CD4-positive, alpha-beta T cell (primary cell): ENCODE measurements at regions not wholly inside any gene's neighbourhood (a gene's known extent, or its start where the extent isn't known, plus 50 kb on each side); places are given as distances from the start of the nearest gene placed in this dataset.

Experiments
- ATAC-seq: fragments of 200-7000 bp; cut with Tn5 transposase; one replicate; pipeline ENCODE4 v1.10.0; 2022; ENCODE audit warnings: mild to moderate bottlenecking; ENCODE audit not compliant: poor library complexity
- CTCF ChIA-PET: fragments of 350-600 bp; sonication (Branson Sonifier 250); formaldehyde crosslinking; loops from one replicate; lab custom pipeline; 2021; ENCODE audit warnings: antibody characterized with exemption, inconsistent platforms; lab: Charles Lee
- POLR2A ChIA-PET: fragments of 350-600 bp; sonication (Branson Sonifier 250); formaldehyde crosslinking; loops from one replicate; lab custom pipeline; 2021; ENCODE audit warnings: antibody characterized with exemption, inconsistent platforms; lab: Charles Lee
- DNase-seq, 14 experiments: peaks; one replicate each; pipeline ENCODE4 v3.0.0-alpha.2; 2013 to 2020; ENCODE audit warnings: mixed read lengths in 2 of 14
- H3K27ac ChIP-seq, 2 donors: one replicate each; pipeline versions ENCODE4 v1.5.1 to v1.7.0; 2013; ENCODE audit warnings: low read length in 2 of 2, low read depth in 1 of 2, mild to moderate bottlenecking in 1 of 2
- H3K27me3 ChIP-seq, 2 experiments: 1 replicate in 1 of 2; 2 replicates in 1 of 2; pipeline versions ENCODE4 v1.6.1 to v1.7.0; 2013; ENCODE audit warnings: low read length in 2 of 2, control low read depth in 1 of 2, mild to moderate bottlenecking in 1 of 2, moderate library complexity in 1 of 2; ENCODE audit not compliant: insufficient read depth in 2 of 2, control insufficient read depth in 1 of 2
- H3K36me3 ChIP-seq: one replicate; pipeline ENCODE4 v1.6.1; 2013; ENCODE audit warnings: low read length, control low read depth; ENCODE audit not compliant: insufficient read depth
- H3K4me1 ChIP-seq: one replicate; pipeline ENCODE4 v1.6.1; 2013; ENCODE audit warnings: low read length, control low read depth; ENCODE audit not compliant: insufficient read depth
- H3K4me3 ChIP-seq: one replicate; pipeline ENCODE4 v1.5.1; 2013; ENCODE audit warnings: mild to moderate bottlenecking, low read length, moderate library complexity
- H3K9me3 ChIP-seq, 2 experiments: 1 replicate in 1 of 2; 2 replicates in 1 of 2; pipeline versions ENCODE4 v1.6.1 to v1.7.0; 2013; ENCODE audit warnings: low read length in 2 of 2, mild to moderate bottlenecking in 2 of 2, control low read depth in 1 of 2, moderate library complexity in 1 of 2; ENCODE audit not compliant: control insufficient read depth in 1 of 2, insufficient read depth in 1 of 2
- H3K27ac Mint-ChIP-seq: one replicate; pipeline ENCODE4 v1.8.0; 2020; ENCODE audit warnings: mixed read lengths
- H3K27me3 Mint-ChIP-seq: one replicate; pipeline ENCODE4 v1.8.0; 2021; ENCODE audit warnings: mixed read lengths
- H3K36me3 Mint-ChIP-seq: one replicate; pipeline ENCODE4 v1.8.0; 2021; ENCODE audit warnings: low read depth, mixed read lengths
- H3K4me1 Mint-ChIP-seq: one replicate; pipeline ENCODE4 v1.8.0; 2021; ENCODE audit warnings: low read depth, mixed read lengths
- H3K4me3 Mint-ChIP-seq: one replicate; pipeline ENCODE4 v1.8.0; 2020; ENCODE audit warnings: mild to moderate bottlenecking, mixed read lengths
- H3K9me3 Mint-ChIP-seq: one replicate; pipeline ENCODE4 v1.8.0; 2020; ENCODE audit warnings: mixed read lengths
- intact Hi-C, 2 experiments: fragments of 100-400 bp; cut with DNase I in 1 of 2; cut with micrococcal nuclease in 1 of 2; formaldehyde crosslinking; loops; one replicate each; pipeline versions ENCODE4 v1.15.1 to v1.9.0; 2023 to 2025; cut with DNase I, micrococcal nuclease
- TF ChIP-seq, protein P1 (sequence below): fragments of 200-600 bp; IDR thresholded peaks from one replicate; pipeline ENCODE4 v1.8.0; 2022; ENCODE audit warnings: antibody characterized with exemption, mild to moderate bottlenecking

DNA sequence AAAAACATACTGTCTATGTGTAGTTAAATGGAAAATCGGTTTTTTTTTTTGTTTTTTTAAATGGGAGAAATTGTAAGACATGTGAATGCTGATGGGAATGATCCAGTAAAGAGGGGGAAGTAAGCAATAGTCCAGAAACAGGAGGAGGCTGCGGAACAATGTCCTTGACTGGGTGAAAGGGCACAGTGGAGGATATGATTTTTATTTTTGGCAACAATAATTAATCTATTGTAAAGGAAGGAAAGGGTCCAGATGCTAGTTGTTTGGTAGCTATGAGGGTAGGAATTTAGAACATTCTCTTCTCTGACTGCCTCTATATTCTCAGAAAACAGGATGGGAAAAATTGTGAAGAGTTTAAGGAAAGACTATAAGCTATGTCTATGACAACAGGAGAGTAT lies 76.6 kb downstream of the RPL10L start:
- ChIA-PET POLR2A (no interaction called here), CTCF (no interaction called here)
- Histone ChIP-seq H3K27me3 (no peaks in the 10 kb centered on the region), H3K4me1 (no peaks in the 10 kb centered on the region), H3K4me3 (no peak overlapping the region), H3K9me3 (no peaks in the 10 kb centered on the region), H3K36me3 (no peaks in the 10 kb centered on the region), H3K27ac (no peak overlapping the region)
- intact Hi-C loops, result no loop called here
- Mint-ChIP-seq H3K4me3 (no peak overlapping the region), H3K36me3 (no peaks in the 10 kb centered on the region), H3K27me3 (no peaks in the 10 kb centered on the region), H3K9me3 (peaks cover 3% of the 10 kb centered on the region), H3K27ac (no peak overlapping the region), H3K4me1 (no peaks in the 10 kb centered on the region)
- DNase-seq, result no peak
- TF ChIP-seq, protein P1, sequence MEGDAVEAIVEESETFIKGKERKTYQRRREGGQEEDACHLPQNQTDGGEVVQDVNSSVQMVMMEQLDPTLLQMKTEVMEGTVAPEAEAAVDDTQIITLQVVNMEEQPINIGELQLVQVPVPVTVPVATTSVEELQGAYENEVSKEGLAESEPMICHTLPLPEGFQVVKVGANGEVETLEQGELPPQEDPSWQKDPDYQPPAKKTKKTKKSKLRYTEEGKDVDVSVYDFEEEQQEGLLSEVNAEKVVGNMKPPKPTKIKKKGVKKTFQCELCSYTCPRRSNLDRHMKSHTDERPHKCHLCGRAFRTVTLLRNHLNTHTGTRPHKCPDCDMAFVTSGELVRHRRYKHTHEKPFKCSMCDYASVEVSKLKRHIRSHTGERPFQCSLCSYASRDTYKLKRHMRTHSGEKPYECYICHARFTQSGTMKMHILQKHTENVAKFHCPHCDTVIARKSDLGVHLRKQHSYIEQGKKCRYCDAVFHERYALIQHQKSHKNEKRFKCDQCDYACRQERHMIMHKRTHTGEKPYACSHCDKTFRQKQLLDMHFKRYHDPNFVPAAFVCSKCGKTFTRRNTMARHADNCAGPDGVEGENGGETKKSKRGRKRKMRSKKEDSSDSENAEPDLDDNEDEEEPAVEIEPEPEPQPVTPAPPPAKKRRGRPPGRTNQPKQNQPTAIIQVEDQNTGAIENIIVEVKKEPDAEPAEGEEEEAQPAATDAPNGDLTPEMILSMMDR, result no peak
- no peak for ATAC-seq

DNA sequence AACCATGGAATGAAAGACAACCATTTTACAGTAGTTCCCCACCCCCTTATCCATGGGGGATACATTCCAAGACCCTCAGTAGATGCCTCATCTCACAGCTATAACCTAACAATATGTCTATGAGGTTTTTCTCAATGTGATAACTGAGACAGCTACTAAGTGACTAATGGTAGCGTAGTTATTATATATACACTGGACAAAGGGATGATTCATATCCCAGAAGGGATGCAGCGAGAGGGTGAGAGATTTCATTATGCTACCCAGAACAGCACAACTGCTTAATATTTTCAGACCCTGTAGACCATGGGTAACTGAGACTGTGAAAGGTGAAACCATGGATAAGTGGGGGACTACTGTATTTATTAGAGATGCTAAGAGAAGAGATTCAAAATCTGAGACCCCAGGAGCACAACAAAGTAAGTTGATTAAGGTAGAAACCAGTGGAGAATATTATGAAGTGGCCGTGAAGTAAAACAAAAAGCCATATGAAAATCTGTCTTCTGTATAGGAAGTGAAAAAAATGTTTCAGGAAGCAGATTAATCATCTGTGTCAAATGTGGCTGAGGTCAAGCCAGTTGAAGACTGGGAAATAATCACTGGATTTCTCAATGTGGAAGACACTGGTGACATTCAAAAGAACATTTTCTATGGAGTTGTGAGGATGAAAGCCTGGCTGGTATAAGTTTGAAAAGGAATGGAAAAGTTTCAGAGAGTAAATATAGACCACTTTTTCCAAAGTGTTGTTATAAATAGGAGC lies 77.2 kb downstream of the RPL10L start:
- no peak for DNase-seq
- no peaks in the 10 kb centered on the region for H3K27me3 ChIP-seq
- H3K27ac ChIP-seq, result no peak overlapping the region
- CTCF ChIA-PET, result no interaction called here
- H3K27me3 Mint-ChIP-seq, result no peaks in the 10 kb centered on the region
- POLR2A ChIA-PET, result no interaction called here
- no peaks in the 10 kb centered on the region for H3K4me1 Mint-ChIP-seq
- peaks cover 3% of the 10 kb centered on the region for H3K9me3 Mint-ChIP-seq
- TF ChIP-seq, protein P1, result no peak
- H3K4me1 ChIP-seq, result no peaks in the 10 kb centered on the region
- no peak overlapping the region for H3K4me3 ChIP-seq
- H3K27ac Mint-ChIP-seq, result no peak overlapping the region
- ATAC-seq, result no peak
- no peaks in the 10 kb centered on the region for H3K36me3 Mint-ChIP-seq
- intact Hi-C loops, result no loop called here
- H3K36me3 ChIP-seq, result no peaks in the 10 kb centered on the region
- H3K9me3 ChIP-seq, result no peaks in the 10 kb centered on the region
- no peak overlapping the region for H3K4me3 Mint-ChIP-seq

DNA sequence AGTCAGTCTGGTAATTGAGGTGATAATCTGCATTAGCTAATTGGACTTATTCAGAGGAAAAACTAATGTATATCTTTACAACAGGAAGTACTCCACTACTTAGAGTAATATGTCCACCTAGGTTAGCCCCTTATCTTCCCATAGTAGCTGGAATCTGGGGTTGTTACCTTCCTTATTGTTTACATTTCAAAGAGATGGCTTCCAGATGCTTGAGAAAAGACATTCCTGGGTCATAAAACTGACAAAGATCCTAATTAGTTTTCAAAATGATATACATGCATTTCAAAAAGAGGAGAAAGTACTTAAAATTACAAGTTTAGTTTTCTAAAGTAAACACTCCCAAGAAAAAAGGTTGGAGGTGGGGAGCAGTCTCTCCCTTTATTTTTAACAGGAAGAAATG lies 78.1 kb downstream of the RPL10L start:
- no peaks in the 10 kb centered on the region for H3K4me1 ChIP-seq
- Mint-ChIP-seq H3K4me1 (no peaks in the 10 kb centered on the region), H3K27ac (no peak overlapping the region), H3K9me3 (peaks cover 3% of the 10 kb centered on the region), H3K36me3 (no peaks in the 10 kb centered on the region), H3K27me3 (no peaks in the 10 kb centered on the region), H3K4me3 (no peak overlapping the region)
- no peak for DNase-seq
- POLR2A ChIA-PET, result no interaction called here
- intact Hi-C loops, result no loop called here
- CTCF ChIA-PET, result no interaction called here
- no peaks in the 10 kb centered on the region for H3K36me3 ChIP-seq
- ATAC-seq, result no peak
- H3K27ac ChIP-seq, result no peak overlapping the region
- TF ChIP-seq, protein P1, result no peak
- no peaks in the 10 kb centered on the region for H3K9me3 ChIP-seq
- no peaks in the 10 kb centered on the region for H3K27me3 ChIP-seq
- no peak overlapping the region for H3K4me3 ChIP-seq
